SH-SY5Y (cell line): ENCODE measurements at regions not wholly inside any gene's neighbourhood (a gene's known extent, or its start where the extent isn't known, plus 50 kb on each side); places are given as distances from the start of the nearest gene placed in this dataset.

Experiments used
- GATA2 ChIP-seq: IDR thresholded peaks from 2 replicates; pipeline ENCODE4 v1.6.1; 2011; ENCODE audit warnings: mild to moderate bottlenecking, low read depth, low read length
- GATA3 ChIP-seq: IDR thresholded peaks from 2 replicates; pipeline ENCODE4 v1.6.1; 2011; ENCODE audit warnings: low read depth, mild to moderate bottlenecking, low read length, moderate library complexity

- TF ChIP-seq GATA3 = no peak
- TF ChIP-seq GATA2 = no peak
Measured at GRCh38 chr10:61169294-61169693, 225.3 kb upstream of the RHOBTB1 start.
